ENCODE measurements at regions not wholly inside any gene's neighbourhood (a gene's known extent, or its start where the extent isn't known, plus 50 kb on each side); places are given as distances from the start of the nearest gene placed in this dataset.

- TF ChIP-seq CTCF (conservative IDR thresholded peaks at IDR 0.05; ENCODE audit: low read depth, low read length) = no peak
- TF ChIP-seq EZH2phosphoT487 (IDR thresholded peaks at IDR 0.05; ENCODE audit: borderline replicate concordance, low read length) = no peak
These were observed 196.4 kb downstream of the VGLL3 start for GRCh38 chr3:86794361-86795065.
